ENCODE measurements at regions not wholly inside any gene's neighbourhood (a gene's known extent, or its start where the extent isn't known, plus 50 kb on each side); places are given as distances from the start of the nearest gene placed in this dataset.

DNA sequence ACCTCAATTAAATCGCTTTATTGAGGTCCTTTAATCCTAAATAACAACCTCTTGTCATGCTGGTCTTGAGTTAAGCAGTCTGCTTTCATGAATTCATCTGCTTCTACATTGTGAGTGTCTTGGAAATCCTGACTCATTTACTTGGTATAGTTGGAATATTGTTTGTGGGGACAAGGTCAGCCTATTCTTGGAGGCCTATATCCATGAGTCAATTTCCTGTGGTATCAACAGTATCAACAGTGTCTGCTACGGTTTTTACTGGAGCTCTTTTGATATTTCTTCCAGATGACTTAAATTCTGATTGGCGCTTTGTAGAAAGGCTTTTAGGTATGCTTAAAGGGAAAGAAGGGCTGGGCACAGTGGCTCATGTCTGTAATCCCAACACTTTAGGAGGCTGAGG, 71.2 kb upstream of the PARP8 start:
- TF ChIP-seq, protein P1, sequence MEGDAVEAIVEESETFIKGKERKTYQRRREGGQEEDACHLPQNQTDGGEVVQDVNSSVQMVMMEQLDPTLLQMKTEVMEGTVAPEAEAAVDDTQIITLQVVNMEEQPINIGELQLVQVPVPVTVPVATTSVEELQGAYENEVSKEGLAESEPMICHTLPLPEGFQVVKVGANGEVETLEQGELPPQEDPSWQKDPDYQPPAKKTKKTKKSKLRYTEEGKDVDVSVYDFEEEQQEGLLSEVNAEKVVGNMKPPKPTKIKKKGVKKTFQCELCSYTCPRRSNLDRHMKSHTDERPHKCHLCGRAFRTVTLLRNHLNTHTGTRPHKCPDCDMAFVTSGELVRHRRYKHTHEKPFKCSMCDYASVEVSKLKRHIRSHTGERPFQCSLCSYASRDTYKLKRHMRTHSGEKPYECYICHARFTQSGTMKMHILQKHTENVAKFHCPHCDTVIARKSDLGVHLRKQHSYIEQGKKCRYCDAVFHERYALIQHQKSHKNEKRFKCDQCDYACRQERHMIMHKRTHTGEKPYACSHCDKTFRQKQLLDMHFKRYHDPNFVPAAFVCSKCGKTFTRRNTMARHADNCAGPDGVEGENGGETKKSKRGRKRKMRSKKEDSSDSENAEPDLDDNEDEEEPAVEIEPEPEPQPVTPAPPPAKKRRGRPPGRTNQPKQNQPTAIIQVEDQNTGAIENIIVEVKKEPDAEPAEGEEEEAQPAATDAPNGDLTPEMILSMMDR (IDR thresholded peaks at IDR 0.05; ENCODE audit: insufficient read depth, low read length), result no peak
- TF ChIP-seq, protein P2, sequence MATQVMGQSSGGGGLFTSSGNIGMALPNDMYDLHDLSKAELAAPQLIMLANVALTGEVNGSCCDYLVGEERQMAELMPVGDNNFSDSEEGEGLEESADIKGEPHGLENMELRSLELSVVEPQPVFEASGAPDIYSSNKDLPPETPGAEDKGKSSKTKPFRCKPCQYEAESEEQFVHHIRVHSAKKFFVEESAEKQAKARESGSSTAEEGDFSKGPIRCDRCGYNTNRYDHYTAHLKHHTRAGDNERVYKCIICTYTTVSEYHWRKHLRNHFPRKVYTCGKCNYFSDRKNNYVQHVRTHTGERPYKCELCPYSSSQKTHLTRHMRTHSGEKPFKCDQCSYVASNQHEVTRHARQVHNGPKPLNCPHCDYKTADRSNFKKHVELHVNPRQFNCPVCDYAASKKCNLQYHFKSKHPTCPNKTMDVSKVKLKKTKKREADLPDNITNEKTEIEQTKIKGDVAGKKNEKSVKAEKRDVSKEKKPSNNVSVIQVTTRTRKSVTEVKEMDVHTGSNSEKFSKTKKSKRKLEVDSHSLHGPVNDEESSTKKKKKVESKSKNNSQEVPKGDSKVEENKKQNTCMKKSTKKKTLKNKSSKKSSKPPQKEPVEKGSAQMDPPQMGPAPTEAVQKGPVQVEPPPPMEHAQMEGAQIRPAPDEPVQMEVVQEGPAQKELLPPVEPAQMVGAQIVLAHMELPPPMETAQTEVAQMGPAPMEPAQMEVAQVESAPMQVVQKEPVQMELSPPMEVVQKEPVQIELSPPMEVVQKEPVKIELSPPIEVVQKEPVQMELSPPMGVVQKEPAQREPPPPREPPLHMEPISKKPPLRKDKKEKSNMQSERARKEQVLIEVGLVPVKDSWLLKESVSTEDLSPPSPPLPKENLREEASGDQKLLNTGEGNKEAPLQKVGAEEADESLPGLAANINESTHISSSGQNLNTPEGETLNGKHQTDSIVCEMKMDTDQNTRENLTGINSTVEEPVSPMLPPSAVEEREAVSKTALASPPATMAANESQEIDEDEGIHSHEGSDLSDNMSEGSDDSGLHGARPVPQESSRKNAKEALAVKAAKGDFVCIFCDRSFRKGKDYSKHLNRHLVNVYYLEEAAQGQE (IDR thresholded peaks at IDR 0.05; ENCODE audit: insufficient replicate concordance, low read depth), result no peak
- no peak for TF ChIP-seq GABPA (IDR thresholded peaks at IDR 0.05; ENCODE audit: low read depth)

Measured in HL-60 (cell line).